ENCODE measurements at regions not wholly inside any gene's neighbourhood (a gene's known extent, or its start where the extent isn't known, plus 50 kb on each side); places are given as distances from the start of the nearest gene placed in this dataset.

DNA sequence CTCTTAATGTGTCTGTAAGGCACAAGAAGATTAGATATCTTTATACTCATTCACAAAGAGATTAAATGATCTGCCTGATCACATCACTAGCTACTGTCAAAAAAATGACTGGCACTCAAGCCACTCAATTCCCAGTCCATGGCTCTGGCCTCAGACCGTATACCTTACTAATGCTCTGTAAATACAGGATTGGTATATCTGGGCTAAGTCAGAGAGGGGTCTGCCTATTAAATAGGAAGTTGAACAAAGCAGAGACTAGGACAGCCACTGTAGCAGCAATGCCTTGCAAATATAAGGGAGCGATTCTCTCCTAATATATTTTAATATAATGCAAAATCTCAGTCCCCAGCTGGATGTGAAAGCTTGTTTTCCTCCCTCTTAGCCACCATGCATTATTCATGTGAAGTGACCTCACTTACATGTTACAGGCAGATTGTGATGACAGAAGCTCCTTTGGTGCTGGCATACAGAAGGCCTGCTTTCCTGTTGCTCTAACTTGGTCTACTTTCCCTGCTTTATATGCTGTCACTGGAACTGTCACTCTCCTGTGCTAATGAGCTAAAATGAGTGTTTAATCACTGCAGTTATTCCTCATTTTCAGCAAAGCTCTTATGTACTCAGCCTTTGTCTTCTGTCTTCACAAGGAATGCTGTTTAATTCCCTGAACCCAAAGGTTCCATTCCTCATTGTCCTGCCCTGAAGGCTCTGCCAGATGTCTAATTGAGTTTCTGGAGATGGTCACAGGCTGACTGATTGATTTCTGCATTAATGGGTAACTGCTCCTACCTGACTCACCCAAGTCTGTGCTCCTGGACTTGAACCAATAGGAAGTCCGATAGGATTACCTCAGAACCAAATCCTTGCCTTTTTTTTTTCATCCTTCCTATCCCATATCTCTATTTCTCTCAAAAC lies 578.2 kb downstream of the KLHL13 start:
- no peak overlapping the region for H3K9ac ChIP-seq (ENCODE audit: insufficient read depth in 1 of 2, low read depth in 2 of 2, low read length in 2 of 2)
- H3K9me1 ChIP-seq (ENCODE audit: control insufficient read depth, insufficient read depth, low read length): no peaks in the 10 kb centered on the region
- H4K20me1 ChIP-seq (replicated peaks; ENCODE audit: control insufficient read depth, insufficient read depth, low read length): no peaks in the 10 kb centered on the region
- ChIA-PET POLR2A (no interaction called here), CTCF (ENCODE audit: low intra/inter-chr PET ratio) (no interaction called here)
- intact Hi-C loops (cut with micrococcal nuclease) (no loop called here), in situ Hi-C loops (cut with MboI) (no loop called here)
- FAIRE-seq: no peak
- no peak for TF ChIP-seq GABPB2 (CRISPR knock-in tag; conservative IDR thresholded peaks at IDR 0.05)
- no peak for TF ChIP-seq ZNF79 (CRISPR knock-in tag; IDR thresholded peaks at IDR 0.05; ENCODE audit: low read depth)
- no peak for TF ChIP-seq MTF1 (CRISPR knock-in tag; IDR thresholded peaks at IDR 0.05; ENCODE audit: borderline replicate concordance)
- TF ChIP-seq, protein P1, sequence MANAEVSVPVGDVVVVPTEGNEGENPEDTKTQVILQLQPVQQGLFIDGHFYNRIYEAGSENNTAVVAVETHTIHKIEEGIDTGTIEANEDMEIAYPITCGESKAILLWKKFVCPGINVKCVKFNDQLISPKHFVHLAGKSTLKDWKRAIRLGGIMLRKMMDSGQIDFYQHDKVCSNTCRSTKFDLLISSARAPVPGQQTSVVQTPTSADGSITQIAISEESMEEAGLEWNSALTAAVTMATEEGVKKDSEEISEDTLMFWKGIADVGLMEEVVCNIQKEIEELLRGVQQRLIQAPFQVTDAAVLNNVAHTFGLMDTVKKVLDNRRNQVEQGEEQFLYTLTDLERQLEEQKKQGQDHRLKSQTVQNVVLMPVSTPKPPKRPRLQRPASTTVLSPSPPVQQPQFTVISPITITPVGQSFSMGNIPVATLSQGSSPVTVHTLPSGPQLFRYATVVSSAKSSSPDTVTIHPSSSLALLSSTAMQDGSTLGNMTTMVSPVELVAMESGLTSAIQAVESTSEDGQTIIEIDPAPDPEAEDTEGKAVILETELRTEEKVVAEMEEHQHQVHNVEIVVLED (CRISPR knock-in tag; IDR thresholded peaks at IDR 0.05): no peak
- no peak for TF ChIP-seq ZNF695 (CRISPR knock-in tag; IDR thresholded peaks at IDR 0.05)
- TF ChIP-seq EGR1 (conservative IDR thresholded peaks at IDR 0.05): no peak
- no peak for TF ChIP-seq HEY1 (CRISPR knock-in tag; IDR thresholded peaks at IDR 0.05; ENCODE audit: borderline replicate concordance)
- TF ChIP-seq ZNF143 (CRISPR knock-in tag; IDR thresholded peaks at IDR 0.05): no peak
- H3K9me3 ChIP-seq (replicated peaks; ENCODE audit: control insufficient read depth, insufficient read depth, low read depth, low read length): no peaks in the 10 kb centered on the region
- no peak overlapping the region for H3K4me3 ChIP-seq
- no peak overlapping the region for H3K27ac ChIP-seq (ENCODE audit: extremely low read depth, low read depth, low read length)
- WGBS (ENCODE audit: insufficient coverage, low coverage, missing lambda C conversion rate): 7% methylated on average over 3 of the region's 3 CpGs
- no peaks in the 10 kb centered on the region for H3K79me2 ChIP-seq (ENCODE audit: control insufficient read depth, insufficient read depth, low read length)
- no peak overlapping the region for H3K4me2 ChIP-seq (ENCODE audit: insufficient read depth, low read length)
- no peaks in the 10 kb centered on the region for H3K27me3 ChIP-seq (ENCODE audit: control insufficient read depth in 2 of 2, insufficient read depth in 2 of 2, low read length in 2 of 2)
- no peak for ATAC-seq
- BruUV-seq (replicated peaks): no TSS peak
- no peaks in the 10 kb centered on the region for H3K36me3 ChIP-seq (ENCODE audit: control insufficient read depth, insufficient read depth, low read length)
- no peak overlapping the region for H2AFZ ChIP-seq (ENCODE audit: low read depth, low read length)
- no peak for DNase-seq (ENCODE audit: extremely low read depth in 1 of 4, low spot score in 3 of 4)
- H3K4me1 ChIP-seq (replicated peaks in 1 of 2; ENCODE audit: control insufficient read depth in 2 of 2, insufficient read depth in 2 of 2, low read length in 2 of 2): no peaks in the 10 kb centered on the region
